Thyroid gland (tissue), 4 donors: ENCODE measurements at regions not wholly inside any gene's neighbourhood (a gene's known extent, or its start where the extent isn't known, plus 50 kb on each side); places are given as distances from the start of the nearest gene placed in this dataset.

Experiments
- CTCF ChIP-seq, 6 experiments: fragments of 200-600 bp in 3 of 6; fragments of 450-650 bp in 3 of 6; sonication (generic) in 3 of 6; IDR thresholded peaks; one replicate each; pipeline ENCODE4 v1.5.1; 2016 to 2019; ENCODE audit warnings: antibody characterized with exemption in 6 of 6, mild to moderate bottlenecking in 2 of 6, inconsistent platforms in 1 of 6, moderate library complexity in 1 of 6
- POLR2A ChIP-seq, 2 donors: fragments of 450-650 bp; IDR thresholded peaks; one replicate each; pipeline ENCODE4 v1.6.1; 2017; ENCODE audit warnings: antibody characterized with exemption in 2 of 2, mild to moderate bottlenecking in 2 of 2, moderate library complexity in 1 of 2

DNA sequence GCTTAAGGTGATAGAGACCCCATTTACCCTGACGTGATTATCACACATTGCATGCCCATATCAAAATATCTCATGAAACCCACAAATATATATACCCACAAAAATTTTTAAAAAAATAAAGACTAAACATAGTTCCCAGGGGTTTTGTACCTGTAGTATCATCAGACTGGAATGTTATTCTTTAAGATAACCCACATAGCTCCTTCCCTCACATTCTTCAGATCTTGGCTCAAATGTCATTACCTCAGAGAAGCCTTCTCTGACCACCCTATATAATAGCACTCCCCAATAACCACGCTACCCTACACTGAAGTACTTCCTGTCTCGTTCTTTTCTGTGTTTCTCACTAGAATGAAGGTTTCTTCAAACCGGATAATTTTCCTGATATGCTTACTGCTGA, 138.3 kb upstream of the SNX7 start:
- TF ChIP-seq POLR2A (IDR thresholded peaks at IDR 0.05), result no peak
- TF ChIP-seq CTCF (IDR thresholded peaks at IDR 0.05), result no peak
